Upper lobe of left lung (tissue), 4 donors: ENCODE measurements at regions not wholly inside any gene's neighbourhood (a gene's known extent, or its start where the extent isn't known, plus 50 kb on each side); places are given as distances from the start of the nearest gene placed in this dataset.

Experiments
- CTCF ChIP-seq, 6 experiments: fragments of 450-650 bp in 4 of 6; fragments of 200-600 bp in 2 of 6; sonication (generic) in 2 of 6; IDR thresholded peaks; one replicate each; pipeline ENCODE4 v1.5.1; 2016 to 2019; ENCODE audit warnings: antibody characterized with exemption in 6 of 6
- EP300 ChIP-seq, 4 donors: sonication (generic); formaldehyde crosslinking; IDR thresholded peaks; one replicate each; pipeline ENCODE4 v1.5.1; 2017; ENCODE audit warnings: antibody characterized with exemption in 4 of 4, control low read depth in 2 of 4
- POLR2A ChIP-seq, 4 donors: fragments of 450-650 bp; IDR thresholded peaks; one replicate each; pipeline ENCODE4 v1.5.1; 2016 to 2017; ENCODE audit warnings: antibody characterized with exemption in 4 of 4, mild to moderate bottlenecking in 2 of 4
- POLR2AphosphoS5 ChIP-seq, 2 donors: sonication (generic); formaldehyde crosslinking; IDR thresholded peaks; one replicate each; pipeline ENCODE4 v1.5.1; 2017; ENCODE audit warnings: antibody characterized with exemption in 2 of 2

DNA sequence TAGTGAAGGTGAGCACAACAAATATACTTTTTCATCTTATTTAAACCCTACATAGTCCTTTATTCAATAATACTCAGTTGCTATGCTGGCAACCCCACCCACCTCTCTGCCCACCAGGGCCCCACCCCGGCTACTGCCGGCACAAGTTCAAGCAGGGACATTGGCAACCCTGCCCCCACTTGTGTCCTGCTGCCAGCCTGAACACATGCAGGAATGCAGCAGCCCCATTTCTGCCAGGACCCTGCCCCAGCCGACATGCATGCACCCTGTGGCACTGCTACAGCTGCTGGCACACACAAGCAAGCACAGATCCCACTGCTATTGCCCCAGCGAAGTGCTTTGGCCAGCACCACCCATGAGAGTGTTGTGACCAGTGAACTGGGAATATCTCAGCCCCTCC is 289.8 kb downstream of the COG6 start:
- no peak for TF ChIP-seq CTCF (IDR thresholded peaks at IDR 0.05)
- TF ChIP-seq POLR2A (IDR thresholded peaks at IDR 0.05): no peak
- no peak for TF ChIP-seq EP300 (IDR thresholded peaks at IDR 0.05)
- TF ChIP-seq POLR2AphosphoS5 (IDR thresholded peaks at IDR 0.05): no peak
